Naive thymus-derived CD8-positive, alpha-beta T cell (primary cell): ENCODE measurements at regions not wholly inside any gene's neighbourhood (a gene's known extent, or its start where the extent isn't known, plus 50 kb on each side); places are given as distances from the start of the nearest gene placed in this dataset.
"Not testable (repeated sequence)": the region's sequence is repeated elsewhere in the genome, so short reads cannot be mapped to it uniquely, and the experiment has no call there.

Experiments
- ATAC-seq, 2 donors: fragments of 150-1000 bp; cut with Tn5 transposase in 1 of 2; sonication (Bioruptor Pico), chemical (Tn5 transposase) in 1 of 2; 1 replicate in 1 of 2; 2 replicates in 1 of 2; pipeline ENCODE4 v1.10.0; 2021; ENCODE audit warnings: mild to moderate bottlenecking in 2 of 2, moderate library complexity in 2 of 2
- POLR2A ChIA-PET: fragments of 350-600 bp; sonication (Branson Sonifier 250); formaldehyde crosslinking; loops from one replicate; lab custom pipeline; 2021; ENCODE audit warnings: antibody characterized with exemption; lab: Charles Lee
- DNase-seq, 10 donors: peaks; one replicate each; pipeline versions ENCODE4 v3.0.0 to v3.0.0-alpha.2; 2020 to 2022
- H3K27ac Mint-ChIP-seq, 10 donors: one replicate each; pipeline ENCODE4 v1.8.0; 2020 to 2022; ENCODE audit warnings: mild to moderate bottlenecking in 10 of 10, mixed read lengths in 10 of 10, moderate library complexity in 4 of 10, inconsistent platforms in 1 of 10
- H3K27me3 Mint-ChIP-seq, 5 donors: one replicate each; pipeline ENCODE4 v1.8.0; 2021 to 2022; ENCODE audit warnings: mixed read lengths in 5 of 5
- H3K36me3 Mint-ChIP-seq, 3 donors: one replicate each; pipeline ENCODE4 v1.8.0; 2020 to 2022; ENCODE audit warnings: mixed read lengths in 3 of 3, mild to moderate bottlenecking in 2 of 3, inconsistent platforms in 1 of 3
- H3K4me1 Mint-ChIP-seq, 4 donors: one replicate each; pipeline ENCODE4 v1.8.0; 2021 to 2022; ENCODE audit warnings: mixed read lengths in 4 of 4
- H3K4me3 Mint-ChIP-seq, 10 donors: one replicate each; pipeline ENCODE4 v1.8.0; 2020 to 2022; ENCODE audit warnings: mild to moderate bottlenecking in 10 of 10, mixed read lengths in 10 of 10, moderate library complexity in 6 of 10, inconsistent platforms in 1 of 10
- H3K9me3 Mint-ChIP-seq, 9 donors: one replicate each; pipeline ENCODE4 v1.8.0; 2020 to 2022; ENCODE audit warnings: mixed read lengths in 9 of 9, mild to moderate bottlenecking in 3 of 9, inconsistent platforms in 1 of 9, moderate library complexity in 1 of 9

DNA sequence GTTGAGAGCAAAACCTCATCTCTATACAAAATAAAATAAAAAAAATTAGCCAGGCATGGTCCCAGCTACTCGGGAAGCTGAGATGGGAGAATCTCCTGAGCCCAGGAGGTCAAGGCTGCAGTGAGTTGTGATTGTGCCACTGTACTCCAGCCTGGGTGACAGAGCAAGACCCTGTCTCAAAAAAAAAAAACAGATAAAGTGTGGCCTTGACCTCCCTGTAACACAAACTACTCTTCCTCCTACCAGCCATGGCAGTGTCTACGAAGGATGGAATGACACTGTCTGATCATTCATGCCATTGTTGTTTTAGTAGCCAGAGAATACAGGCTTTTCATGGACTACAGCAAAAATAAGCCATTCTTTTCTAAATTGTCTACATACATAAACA lies 117.1 kb upstream of the IQSEC1 start:
- H3K4me3 Mint-ChIP-seq: no peak overlapping the region
- peaks cover 1 to 14% (median 4%) of the 10 kb centered on the region in 5 donors for H3K27me3 Mint-ChIP-seq
- DNase-seq (no peak), ATAC-seq (no peak)
- H3K4me1 Mint-ChIP-seq: peaks cover 10 to 32% (median 20%) of the 10 kb centered on the region in 4 donors
- POLR2A ChIA-PET: no interaction called here
- H3K27ac Mint-ChIP-seq: no peak overlapping the region
- H3K36me3 Mint-ChIP-seq: peaks cover 0 to 5% (median 0%) of the 10 kb centered on the region in 3 donors
- peaks cover 0 to 13% (median 7%) of the 10 kb centered on the region in 9 donors for H3K9me3 Mint-ChIP-seq

GRCh38 chr3:13189639-13190377 lies 116.6 kb upstream of the IQSEC1 start:
- Mint-ChIP-seq H3K4me3 (peak overlapping the region in 6 of 10 donors; percentile 5 to 82 (median 57)), H3K9me3 (peaks cover 0 to 16% (median 7%) of the 10 kb centered on the region in 9 donors), H3K4me1 (peaks cover 10 to 28% (median 17%) of the 10 kb centered on the region in 4 donors), H3K27ac (peak overlapping the region in 3 of 10 donors; percentile 82 to 89 (median 86)), H3K27me3 (peaks cover 1 to 14% (median 6%) of the 10 kb centered on the region in 5 donors), H3K36me3 (peaks cover 0 to 5% (median 0%) of the 10 kb centered on the region in 3 donors)
- POLR2A ChIA-PET: no interaction called here
- no peak for DNase-seq
- peak in 1 of 2 donors; percentile 16 for ATAC-seq

DNA sequence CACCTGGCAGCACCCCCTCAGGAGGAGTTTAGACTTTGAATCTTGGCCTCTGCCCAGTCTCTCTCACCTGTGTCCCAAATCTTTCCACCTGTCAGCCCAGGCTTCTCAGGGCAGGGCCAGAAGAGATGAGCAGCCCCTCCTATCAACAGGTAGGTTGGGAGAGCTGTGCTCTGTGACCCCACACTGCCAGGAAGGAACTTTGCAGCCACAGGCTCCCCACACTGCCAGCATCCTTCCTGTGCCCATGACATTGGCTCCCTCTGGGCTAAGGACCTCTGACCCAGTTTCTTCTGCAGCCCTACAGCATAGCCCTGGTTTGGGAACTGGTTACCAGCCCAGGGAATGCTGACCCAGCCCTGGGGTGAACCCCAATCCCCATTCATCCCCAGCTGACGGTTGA lies 115.7 kb upstream of the IQSEC1 start:
- Mint-ChIP-seq H3K27ac (peak overlapping the region in 3 of 10 donors; percentile 35 to 86 (median 52)), H3K4me3 (no peak overlapping the region)

GRCh38 chr3:13188181-13188779 lies 115.1 kb upstream of the IQSEC1 start:
- POLR2A ChIA-PET: no interaction called here
- H3K36me3 Mint-ChIP-seq: peaks cover 0 to 16% (median 0%) of the 10 kb centered on the region in 3 donors
- no peak overlapping the region for H3K27ac Mint-ChIP-seq
- H3K27me3 Mint-ChIP-seq: peaks cover 1 to 18% (median 8%) of the 10 kb centered on the region in 5 donors
- H3K9me3 Mint-ChIP-seq: peaks cover 0 to 27% (median 15%) of the 10 kb centered on the region in 9 donors
- ATAC-seq (no peak), DNase-seq (no peak)
- no peak overlapping the region for H3K4me3 Mint-ChIP-seq
- peaks cover 10 to 23% (median 16%) of the 10 kb centered on the region in 4 donors for H3K4me1 Mint-ChIP-seq

More for the DNA sequence above, 115.7 kb upstream of the IQSEC1 start:
- peaks cover 0 to 20% (median 11%) of the 10 kb centered on the region in 9 donors for H3K9me3 Mint-ChIP-seq
- ATAC-seq (no peak), DNase-seq (no peak)
- POLR2A ChIA-PET: no interaction called here
- H3K4me1 Mint-ChIP-seq: peaks cover 10 to 25% (median 16%) of the 10 kb centered on the region in 4 donors
- H3K36me3 Mint-ChIP-seq: peaks cover 0 to 10% (median 0%) of the 10 kb centered on the region in 3 donors
- H3K27me3 Mint-ChIP-seq: peaks cover 1 to 17% (median 9%) of the 10 kb centered on the region in 5 donors

GRCh38 chr3:13187593-13187992 lies 114.4 kb upstream of the IQSEC1 start:
- DNase-seq (no peak), ATAC-seq (no peak)
- peaks cover 0 to 16% (median 0%) of the 10 kb centered on the region in 3 donors for H3K36me3 Mint-ChIP-seq
- no peak overlapping the region for H3K4me3 Mint-ChIP-seq
- POLR2A ChIA-PET: no interaction called here
- peaks cover 1 to 18% (median 6%) of the 10 kb centered on the region in 5 donors for H3K27me3 Mint-ChIP-seq
- no peak overlapping the region for H3K27ac Mint-ChIP-seq
- peaks cover 10 to 23% (median 16%) of the 10 kb centered on the region in 4 donors for H3K4me1 Mint-ChIP-seq
- H3K9me3 Mint-ChIP-seq: peaks cover 0 to 28% (median 15%) of the 10 kb centered on the region in 9 donors

DNA sequence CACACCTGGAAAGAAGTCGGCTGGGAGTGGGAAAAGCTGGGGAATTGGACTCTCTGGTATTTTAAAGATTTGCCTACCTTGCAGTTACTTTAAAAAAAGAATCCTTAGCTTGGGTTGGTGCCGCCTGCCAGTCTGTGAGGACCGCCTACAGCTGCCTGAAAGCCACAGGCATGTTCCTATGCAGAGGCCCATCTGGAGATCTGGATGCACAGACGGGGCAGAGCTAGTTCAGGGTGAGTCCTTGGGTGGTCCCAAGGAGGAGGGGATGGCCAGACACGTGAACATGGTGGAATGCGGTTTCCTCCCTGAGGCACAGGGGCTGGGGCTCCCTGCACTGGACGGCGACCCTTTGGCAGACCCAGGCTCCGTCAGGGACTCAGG lies 113.2 kb upstream of the IQSEC1 start:
- Mint-ChIP-seq H3K27ac (no peak overlapping the region), H3K27me3 (peaks cover 0 to 18% (median 6%) of the 10 kb centered on the region in 5 donors), H3K4me1 (peaks cover 10 to 23% (median 16%) of the 10 kb centered on the region in 4 donors), H3K36me3 (peaks cover 0 to 21% (median 0%) of the 10 kb centered on the region in 3 donors), H3K4me3 (no peak overlapping the region), H3K9me3 (peaks cover 0 to 34% (median 15%) of the 10 kb centered on the region in 9 donors)
- ATAC-seq: no peak
- POLR2A ChIA-PET: no interaction called here
- DNase-seq: no peak

GRCh38 chr3:13185737-13186434 lies 112.7 kb upstream of the IQSEC1 start:
- Mint-ChIP-seq H3K36me3 (peaks cover 0 to 21% (median 0%) of the 10 kb centered on the region in 3 donors), H3K9me3 (peaks cover 0 to 39% (median 18%) of the 10 kb centered on the region in 9 donors), H3K4me3 (no peak overlapping the region), H3K4me1 (peaks cover 10 to 21% (median 16%) of the 10 kb centered on the region in 4 donors), H3K27ac (no peak overlapping the region), H3K27me3 (peaks cover 0 to 18% (median 6%) of the 10 kb centered on the region in 5 donors)
- DNase-seq: no peak
- POLR2A ChIA-PET: no interaction called here
- ATAC-seq: no peak

DNA sequence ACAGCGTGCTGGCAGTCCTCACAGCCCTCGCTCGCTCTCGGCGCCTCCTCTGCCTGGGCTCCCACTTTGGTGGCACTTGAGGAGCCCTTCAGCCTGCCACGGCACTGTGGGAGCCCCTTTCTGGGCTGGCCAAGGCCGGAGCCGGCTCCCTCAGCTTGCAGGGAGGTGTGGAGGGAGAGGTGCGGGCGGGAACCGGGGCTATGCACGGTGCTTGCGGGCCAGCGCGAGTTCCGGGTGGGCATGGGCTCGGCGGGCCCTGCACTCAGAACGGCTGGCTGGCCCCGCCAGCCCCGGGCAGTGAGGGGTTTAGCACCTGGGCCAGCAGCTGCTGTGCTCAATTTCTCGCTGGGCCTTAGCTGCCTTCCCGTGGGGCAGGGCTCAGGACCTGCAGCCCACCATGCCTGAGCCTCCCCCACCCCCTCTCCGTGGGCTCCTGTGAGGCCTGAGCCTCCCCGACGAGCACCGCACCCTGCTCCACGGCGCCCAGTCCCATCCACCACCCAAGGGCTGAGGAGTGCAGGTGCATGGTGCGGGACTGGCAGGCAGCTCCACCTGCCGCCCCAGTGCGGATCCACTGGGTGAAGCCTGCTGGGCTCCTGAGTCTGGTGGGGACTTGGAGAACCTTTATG lies 106.5 kb upstream of the IQSEC1 start:
- Mint-ChIP-seq H3K36me3 (peaks cover 0 to 32% (median 11%) of the 10 kb centered on the region in 3 donors), H3K9me3 (peaks cover 0 to 53% (median 27%) of the 10 kb centered on the region in 9 donors)
- POLR2A ChIA-PET, H3K27ac Mint-ChIP-seq, H3K4me1 Mint-ChIP-seq, DNase-seq, H3K4me3 Mint-ChIP-seq, ATAC-seq, H3K27me3 Mint-ChIP-seq: not testable (repeated sequence)

GRCh38 chr3:13179181-13179580 lies 106.0 kb upstream of the IQSEC1 start:
- peaks cover 0 to 27% (median 11%) of the 10 kb centered on the region in 3 donors for H3K36me3 Mint-ChIP-seq
- peaks cover 0 to 49% (median 23%) of the 10 kb centered on the region in 9 donors for H3K9me3 Mint-ChIP-seq
- POLR2A ChIA-PET: no interaction called here
- no peaks in the 10 kb centered on the region for H3K4me1 Mint-ChIP-seq
- no peak overlapping the region for H3K4me3 Mint-ChIP-seq
- H3K27me3 Mint-ChIP-seq: peaks cover 0 to 3% (median 2%) of the 10 kb centered on the region in 5 donors
- DNase-seq (no peak), ATAC-seq (no peak)
- no peak overlapping the region for H3K27ac Mint-ChIP-seq

- ATAC-seq (no peak), DNase-seq (no peak)
- Mint-ChIP-seq H3K27ac (no peak overlapping the region), H3K4me3 (no peak overlapping the region), H3K27me3 (peaks cover 0 to 3% (median 0%) of the 10 kb centered on the region in 5 donors), H3K4me1 (no peaks in the 10 kb centered on the region), H3K36me3 (peaks cover 0 to 21% (median 11%) of the 10 kb centered on the region in 3 donors), H3K9me3 (peaks cover 0 to 38% (median 17%) of the 10 kb centered on the region in 9 donors)
- POLR2A ChIA-PET: no interaction called here
Measured at GRCh38 chr3:13178107-13178506, 104.9 kb upstream of the IQSEC1 start.

GRCh38 chr3:13177641-13178040 lies 104.4 kb upstream of the IQSEC1 start:
- peaks cover 0 to 21% (median 11%) of the 10 kb centered on the region in 3 donors for H3K36me3 Mint-ChIP-seq
- H3K4me1 Mint-ChIP-seq: no peaks in the 10 kb centered on the region
- peaks cover 0 to 3% (median 0%) of the 10 kb centered on the region in 5 donors for H3K27me3 Mint-ChIP-seq
- H3K27ac Mint-ChIP-seq: no peak overlapping the region
- H3K4me3 Mint-ChIP-seq: no peak overlapping the region
- POLR2A ChIA-PET: no interaction called here
- DNase-seq (no peak), ATAC-seq (no peak)
- peaks cover 0 to 38% (median 17%) of the 10 kb centered on the region in 9 donors for H3K9me3 Mint-ChIP-seq

DNA sequence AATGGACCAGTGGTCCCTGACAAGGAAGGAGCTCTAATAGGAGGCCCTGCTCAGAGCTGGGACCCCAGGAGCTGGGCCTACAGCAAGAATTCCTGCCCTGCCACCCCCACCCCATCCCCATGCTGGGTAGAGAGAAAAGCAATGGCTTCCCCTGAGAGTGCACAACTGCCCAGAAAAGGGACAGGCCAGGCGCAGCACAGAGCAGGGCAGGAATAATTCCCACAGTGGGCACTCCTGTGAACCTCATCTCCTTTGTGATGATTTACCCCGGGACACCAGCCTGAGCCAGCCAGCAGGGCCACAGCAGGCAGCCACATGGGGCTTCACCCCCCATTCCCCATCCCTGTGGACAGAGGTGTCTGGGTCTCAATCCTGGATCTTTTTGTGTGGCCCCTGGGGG lies 104.0 kb upstream of the IQSEC1 start:
- ATAC-seq: no peak
- Mint-ChIP-seq H3K27me3 (peaks cover 0 to 3% (median 0%) of the 10 kb centered on the region in 5 donors), H3K4me3 (no peak overlapping the region), H3K36me3 (peaks cover 0 to 17% (median 11%) of the 10 kb centered on the region in 3 donors), H3K4me1 (no peaks in the 10 kb centered on the region), H3K9me3 (peaks cover 0 to 34% (median 17%) of the 10 kb centered on the region in 9 donors), H3K27ac (no peak overlapping the region)
- POLR2A ChIA-PET: no interaction called here
- no peak for DNase-seq
